Skin epidermis (tissue), 12 donors: ENCODE measurements at regions not wholly inside any gene's neighbourhood (a gene's known extent, or its start where the extent isn't known, plus 50 kb on each side); places are given as distances from the start of the nearest gene placed in this dataset.
"Not testable (repeated sequence)": the region's sequence is repeated elsewhere in the genome, so short reads cannot be mapped to it uniquely, and the experiment has no call there.

Source experiments
- H3K27ac ChIP-seq, 21 experiments: fragments of 200-600 bp; sonication (generic) in 11 of 21; one replicate each; pipeline ENCODE4 v1.5.0; 2020; ENCODE audit warnings: mild to moderate bottlenecking in 3 of 21, inconsistent platforms in 2 of 21, moderate library complexity in 2 of 21
- H3K4me3 ChIP-seq, 7 experiments: fragments of 200-600 bp; sonication (generic) in 2 of 7; one replicate each; pipeline ENCODE4 v1.5.0; 2020; ENCODE audit warnings: inconsistent platforms in 2 of 7, mild to moderate bottlenecking in 2 of 7, moderate library complexity in 1 of 7

DNA sequence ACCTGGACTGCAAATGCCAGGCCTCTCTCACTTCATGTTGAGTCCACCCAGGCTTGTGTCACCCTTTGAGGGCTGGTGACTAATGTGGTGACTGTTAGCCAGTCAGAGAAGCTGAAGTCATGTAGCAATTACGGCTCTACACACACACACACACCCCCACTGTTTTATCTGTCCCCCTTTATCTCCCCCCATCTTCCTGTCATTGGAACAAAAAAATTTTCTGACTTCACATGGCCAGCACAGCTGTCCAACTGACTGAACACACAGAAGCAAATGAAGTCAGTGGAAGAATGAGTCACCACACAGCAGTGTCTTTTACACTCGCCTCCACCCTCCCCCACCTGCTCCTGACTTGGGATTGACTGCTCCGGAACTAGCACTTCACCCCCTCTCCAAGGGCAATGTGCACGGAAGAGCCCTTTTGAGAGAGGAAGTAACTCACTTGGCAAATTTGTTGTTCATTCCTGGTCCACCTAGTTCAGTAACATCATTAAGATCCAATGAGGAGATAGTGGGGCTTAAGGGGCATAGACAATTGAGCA is 198.0 kb downstream of the RNF144B start:
- H3K4me3 ChIP-seq: no peak overlapping the region
- H3K27ac ChIP-seq: no peak overlapping the region

DNA sequence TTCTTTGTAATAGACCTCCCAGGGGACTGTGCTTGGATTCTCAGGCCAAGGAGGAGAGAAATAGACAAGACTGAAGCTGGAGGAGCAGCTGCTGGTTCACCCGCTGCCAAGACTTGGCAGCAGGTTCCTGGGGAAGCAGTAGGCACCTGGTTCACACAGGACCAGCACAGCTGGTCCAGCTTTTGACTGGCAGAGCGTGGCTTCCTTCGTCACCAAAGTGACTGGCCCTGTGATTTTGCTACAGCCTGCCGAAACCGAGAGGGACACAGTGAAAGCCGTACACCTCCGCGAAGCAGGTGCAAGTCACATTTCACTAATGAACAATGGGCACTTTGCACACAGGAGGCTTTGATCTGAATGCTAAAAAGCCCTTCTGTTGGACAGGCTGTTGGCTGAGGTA is 199.0 kb downstream of the RNF144B start:
- Histone ChIP-seq H3K4me3 (no peak overlapping the region), H3K27ac (no peak overlapping the region)

DNA sequence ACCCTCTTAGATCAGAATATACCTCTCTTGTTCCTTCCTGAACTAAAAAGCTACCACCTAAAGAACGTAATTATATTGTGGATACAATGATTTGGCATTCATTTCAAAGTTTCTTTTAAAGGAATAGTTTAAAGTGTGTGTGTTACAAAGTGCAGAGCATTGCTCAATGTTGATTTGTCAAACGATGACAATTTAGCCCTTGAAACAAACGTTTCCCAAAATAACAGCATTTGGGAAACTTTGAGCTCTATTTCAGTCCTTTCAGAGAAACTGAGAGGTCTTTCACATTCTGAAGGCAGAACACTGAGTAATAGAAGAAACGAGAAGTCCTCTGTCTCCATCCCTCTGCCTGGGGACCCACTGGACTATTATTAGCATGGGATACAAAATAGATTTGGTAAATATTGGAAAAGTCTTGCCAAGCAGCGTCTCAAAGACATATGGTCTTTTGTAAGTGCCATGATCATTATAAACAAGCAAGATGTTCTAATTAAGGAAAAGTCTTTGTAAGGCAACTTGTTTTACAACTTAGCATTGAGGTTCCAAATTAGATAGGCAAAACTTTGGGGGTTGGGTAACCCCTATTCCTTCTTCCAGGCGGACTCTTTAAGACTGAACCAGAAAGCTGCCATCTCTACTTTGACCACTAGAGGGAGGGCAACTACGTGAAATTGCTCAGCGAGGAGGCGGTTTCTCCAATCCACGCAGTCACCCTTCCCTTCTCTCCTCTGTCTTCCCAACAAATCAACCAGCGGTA is 208.8 kb downstream of the RNF144B start:
- H3K4me3 ChIP-seq: no peak overlapping the region
- peak overlapping the region in 5 of 21 experiments; percentile 28 to 60 (median 51) for H3K27ac ChIP-seq

DNA sequence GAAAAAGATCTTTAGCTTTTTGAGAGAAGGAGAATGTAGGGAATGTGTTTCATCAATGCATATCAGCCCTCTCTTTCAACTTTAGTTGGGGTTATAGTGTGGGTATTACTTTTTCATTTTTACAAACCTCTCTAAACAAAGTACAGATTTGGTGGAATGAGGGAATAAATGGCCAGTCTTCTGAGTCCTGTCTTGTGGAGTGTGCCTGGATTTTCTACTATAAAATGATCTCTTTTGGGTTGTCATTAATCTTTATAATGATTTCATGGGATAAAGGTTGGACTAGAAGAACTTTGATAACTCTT is 209.3 kb downstream of the RNF144B start:
- Histone ChIP-seq H3K4me3 (no peak overlapping the region), H3K27ac (peak overlapping the region in 2 of 21 experiments; percentile 28 to 60)

DNA sequence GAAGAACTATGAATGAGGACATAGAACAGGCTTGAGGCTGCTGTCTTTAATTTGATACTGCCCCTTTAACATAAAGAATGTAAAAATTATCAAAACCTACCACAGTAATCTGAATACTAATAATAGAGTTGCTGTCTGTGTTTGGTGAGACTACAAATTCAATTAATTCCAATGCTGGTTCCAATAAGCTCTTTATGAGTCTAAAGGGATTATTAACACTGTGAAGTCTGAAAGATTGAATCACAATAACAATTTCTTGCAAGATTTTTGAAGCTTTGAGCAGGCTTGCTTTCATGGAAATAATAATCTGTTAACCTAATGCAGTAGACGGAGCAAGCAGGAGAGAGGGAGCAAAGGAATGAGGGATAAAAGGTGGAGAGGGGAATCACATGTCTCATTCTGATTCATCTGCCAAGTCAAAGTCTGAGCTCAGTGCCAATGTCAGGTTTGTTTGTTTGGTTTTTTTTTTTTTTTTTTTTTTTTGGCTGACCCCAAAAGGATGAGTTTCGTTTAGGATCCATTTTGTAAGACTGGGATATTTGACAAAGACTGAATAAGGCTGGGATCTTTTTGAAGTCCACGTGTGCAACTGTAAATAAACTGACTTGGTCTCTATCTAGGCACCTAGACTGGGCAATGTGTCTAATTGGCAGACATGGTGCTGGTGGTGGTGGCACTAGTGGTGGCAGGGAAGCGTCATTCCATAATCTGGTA is 211.6 kb downstream of the RNF144B start:
- H3K27ac ChIP-seq: no peak overlapping the region
- H3K4me3 ChIP-seq: no peak overlapping the region

DNA sequence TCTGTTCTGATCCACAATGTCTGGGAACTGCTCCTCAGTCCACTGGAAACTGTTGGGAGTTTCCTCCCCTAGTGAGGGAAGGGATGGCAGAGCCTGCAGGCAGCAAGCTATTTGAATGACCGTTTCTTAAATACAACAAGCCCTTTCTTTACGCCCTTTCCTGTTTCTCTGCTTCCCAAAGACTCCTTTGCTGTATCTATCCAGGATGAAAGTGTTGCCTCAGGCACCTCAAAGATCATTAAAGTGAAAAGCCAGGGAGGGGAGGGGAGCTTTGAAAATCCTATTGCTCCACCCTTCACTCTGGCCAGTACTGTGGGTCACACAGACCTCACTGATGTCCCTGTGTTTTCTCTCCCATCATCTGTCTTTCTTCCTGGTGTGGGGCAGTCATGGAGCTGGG is 213.1 kb downstream of the RNF144B start:
- no peak overlapping the region for H3K4me3 ChIP-seq

DNA sequence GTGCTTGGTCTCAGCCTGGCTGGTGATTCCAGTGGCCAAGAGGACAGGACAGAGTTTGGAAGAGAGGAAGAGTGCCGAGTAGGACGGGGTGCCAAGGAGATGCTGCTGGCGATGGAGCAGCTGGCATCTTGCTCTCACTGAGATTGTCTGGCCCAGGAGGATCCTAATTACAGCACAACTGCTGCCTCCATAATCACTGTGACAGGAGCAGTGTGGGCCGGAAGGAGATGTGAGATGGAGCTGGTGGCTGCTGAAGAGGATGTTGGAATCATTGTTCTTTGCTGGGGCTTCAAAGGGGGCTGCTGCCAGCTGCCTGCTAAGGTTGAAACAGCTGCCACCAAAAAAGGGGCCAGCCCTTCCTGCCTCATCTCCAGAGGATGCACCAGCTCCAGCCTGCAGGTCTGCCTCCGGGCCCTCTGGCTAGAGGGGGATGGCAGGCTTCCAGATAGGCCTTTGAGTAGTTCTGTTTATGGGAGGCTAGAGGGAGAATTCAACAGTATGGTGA is 214.4 kb downstream of the RNF144B start:
- H3K4me3 ChIP-seq: no peak overlapping the region
- no peak overlapping the region for H3K27ac ChIP-seq

More for the DNA sequence above, 213.1 kb downstream of the RNF144B start:
- peak overlapping the region in 1 of 21 experiments; percentile 56 for H3K27ac ChIP-seq

DNA sequence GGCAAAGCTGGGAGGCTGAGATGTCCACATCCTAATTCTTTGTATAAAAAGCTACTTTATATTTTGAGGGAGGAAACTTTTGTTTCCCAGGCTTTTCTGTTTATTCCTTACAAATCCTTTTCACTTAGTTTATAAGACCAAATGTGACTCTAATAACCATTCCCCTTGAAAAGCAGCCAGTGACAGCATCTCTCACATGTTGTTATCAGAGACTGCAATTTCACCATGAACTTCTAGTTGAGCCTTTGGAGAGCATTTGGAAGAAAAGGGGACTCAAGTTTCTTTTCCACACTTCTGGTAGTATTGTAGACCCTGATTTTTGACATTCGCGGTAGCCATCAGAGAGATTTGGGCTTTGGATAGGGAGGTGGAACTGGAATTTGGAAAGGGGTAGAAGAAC is 215.8 kb downstream of the RNF144B start:
- H3K27ac ChIP-seq: no peak overlapping the region
- H3K4me3 ChIP-seq: no peak overlapping the region

DNA sequence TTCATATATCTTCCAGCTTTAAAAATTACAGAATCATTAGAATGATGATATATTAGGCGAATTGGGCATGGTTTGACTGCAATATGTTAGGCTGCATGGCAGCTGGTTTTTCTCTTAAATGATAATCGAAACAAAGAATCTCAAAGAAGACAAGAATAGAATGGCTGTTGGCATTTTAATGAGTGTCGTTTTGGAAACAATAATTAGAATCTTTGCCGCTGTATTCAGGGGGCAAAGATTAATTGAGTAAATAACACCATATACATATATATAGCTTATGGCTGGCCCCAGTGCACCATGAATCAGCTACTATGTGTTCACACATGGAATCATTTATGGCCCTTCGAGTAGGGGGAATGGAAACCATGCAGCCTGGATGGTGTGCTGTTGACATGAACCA is 216.2 kb downstream of the RNF144B start:
- Histone ChIP-seq H3K27ac (no peak overlapping the region), H3K4me3 (no peak overlapping the region)

DNA sequence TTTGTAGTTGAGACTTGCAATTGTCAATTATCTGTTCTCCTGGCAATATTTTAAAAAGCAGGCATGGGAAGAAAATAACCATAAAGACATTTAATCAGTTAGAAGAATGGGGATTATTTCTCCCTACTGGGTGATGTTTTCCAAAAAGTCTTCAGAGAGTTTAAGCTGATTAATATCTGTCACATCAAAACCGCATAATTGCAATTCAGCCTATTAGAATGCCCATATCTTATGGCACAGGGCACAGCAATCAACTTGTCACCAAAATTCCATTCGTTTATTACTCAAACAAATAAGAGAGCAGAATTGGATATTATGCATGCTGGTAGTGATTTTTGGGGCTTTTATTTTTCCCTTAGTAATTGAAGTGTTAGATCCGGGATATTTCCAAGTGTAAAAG is 218.7 kb downstream of the RNF144B start:
- H3K4me3 ChIP-seq: no peak overlapping the region
- H3K27ac ChIP-seq: no peak overlapping the region

DNA sequence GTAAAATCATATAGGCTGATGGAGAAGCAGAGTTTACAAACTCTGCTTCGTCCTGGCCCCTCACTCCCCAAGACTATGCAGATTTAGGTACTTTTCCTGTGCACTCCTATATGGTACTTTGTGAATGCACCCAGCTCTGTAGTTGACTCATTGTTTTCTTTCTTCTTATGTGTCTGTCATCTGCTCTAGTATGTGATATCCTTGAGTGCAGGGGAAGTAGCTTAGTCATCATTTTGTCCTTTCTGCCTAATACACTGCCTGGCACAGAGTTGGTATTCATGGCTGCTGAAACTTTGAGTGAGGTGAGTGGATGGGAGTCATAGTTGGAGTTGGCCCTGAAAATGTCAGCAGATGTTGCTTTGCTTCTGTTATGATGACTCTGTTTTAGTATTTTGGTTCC is 222.6 kb downstream of the RNF144B start:
- H3K27ac ChIP-seq: no peak overlapping the region
- no peak overlapping the region for H3K4me3 ChIP-seq

DNA sequence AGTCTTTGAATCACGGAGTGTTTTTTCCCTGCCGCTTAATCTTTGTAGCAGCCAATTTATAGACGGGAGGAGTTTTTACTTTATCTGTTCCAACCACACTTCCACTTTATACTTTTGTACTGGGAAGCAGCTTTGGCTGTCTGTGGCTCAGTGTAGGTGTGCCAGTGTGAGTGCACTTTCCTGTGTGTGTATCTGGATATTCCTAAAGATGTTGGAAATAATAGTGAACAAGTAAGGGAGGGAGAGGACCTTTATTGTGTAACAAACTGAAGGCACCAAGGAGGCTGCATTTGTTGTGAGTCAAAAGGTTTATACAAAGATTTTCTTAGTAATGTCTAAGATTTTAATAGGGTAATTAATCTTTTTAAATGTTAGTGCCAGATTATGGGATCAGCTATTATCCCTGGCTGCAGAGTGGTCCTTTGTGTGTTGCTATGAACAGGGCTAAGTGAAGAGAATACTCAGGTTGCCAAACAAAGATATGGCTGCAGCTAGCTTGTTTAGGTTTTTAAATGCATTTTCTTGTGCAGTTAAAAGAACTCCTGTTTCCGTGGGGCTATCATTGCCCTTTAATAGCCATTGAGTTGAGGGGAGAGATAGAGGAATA is 226.3 kb downstream of the RNF144B start:
- no peak overlapping the region for H3K27ac ChIP-seq
- H3K4me3 ChIP-seq: no peak overlapping the region

DNA sequence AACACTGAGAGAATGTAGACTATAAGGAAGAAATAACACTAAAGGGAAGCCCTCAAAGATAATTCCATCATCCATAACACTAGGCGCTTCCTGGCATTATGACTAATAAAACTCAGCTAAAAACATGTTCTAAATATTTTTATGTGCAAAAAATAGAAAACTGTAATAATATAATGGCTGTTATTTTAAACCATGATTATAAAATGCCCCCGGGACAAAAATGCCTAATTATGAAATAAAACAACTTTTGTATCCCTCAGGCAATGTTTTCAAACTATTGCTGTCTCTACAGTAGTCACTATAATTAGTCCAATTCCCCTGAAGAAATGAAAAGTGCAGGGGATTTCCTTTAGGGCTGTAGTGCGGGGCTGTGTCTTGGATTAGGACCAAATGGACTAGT is 242.4 kb downstream of the RNF144B start:
- Histone ChIP-seq H3K4me3 (no peak overlapping the region), H3K27ac (no peak overlapping the region)

DNA sequence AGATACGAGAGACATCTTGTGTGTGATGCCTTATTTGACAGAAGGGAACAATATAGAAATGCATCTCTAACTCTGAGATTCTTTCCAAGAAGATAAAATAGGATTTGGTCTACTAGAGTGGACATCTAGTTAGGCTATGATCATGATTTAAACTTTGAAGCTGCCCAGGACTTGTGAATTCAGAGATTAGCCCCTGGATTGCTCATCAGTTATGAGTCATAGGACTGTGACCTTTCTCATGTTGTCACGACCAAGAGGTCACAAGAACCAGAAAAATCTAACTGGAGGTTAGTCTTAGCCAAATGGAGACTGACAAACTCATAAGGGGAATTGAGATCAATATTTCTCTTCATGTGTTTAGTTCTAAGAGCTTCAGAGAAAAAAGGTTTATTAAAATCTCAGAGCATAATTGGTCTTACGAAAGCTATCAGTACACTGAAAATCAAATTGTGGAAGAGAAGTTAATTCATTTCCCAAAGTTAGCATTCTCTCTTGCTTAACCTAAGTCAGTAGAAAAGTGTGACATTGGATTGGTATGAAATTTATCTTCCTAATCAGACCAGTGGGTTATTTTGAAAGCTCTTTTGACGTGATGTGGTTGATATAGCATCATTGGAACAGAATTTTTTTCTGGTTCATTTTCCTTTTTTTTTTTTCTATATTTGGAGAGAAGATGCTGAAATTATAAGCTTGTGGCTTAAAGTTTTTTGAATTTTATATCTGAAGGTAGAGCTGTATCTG is 245.7 kb downstream of the RNF144B start:
- H3K27ac ChIP-seq: no peak overlapping the region

DNA sequence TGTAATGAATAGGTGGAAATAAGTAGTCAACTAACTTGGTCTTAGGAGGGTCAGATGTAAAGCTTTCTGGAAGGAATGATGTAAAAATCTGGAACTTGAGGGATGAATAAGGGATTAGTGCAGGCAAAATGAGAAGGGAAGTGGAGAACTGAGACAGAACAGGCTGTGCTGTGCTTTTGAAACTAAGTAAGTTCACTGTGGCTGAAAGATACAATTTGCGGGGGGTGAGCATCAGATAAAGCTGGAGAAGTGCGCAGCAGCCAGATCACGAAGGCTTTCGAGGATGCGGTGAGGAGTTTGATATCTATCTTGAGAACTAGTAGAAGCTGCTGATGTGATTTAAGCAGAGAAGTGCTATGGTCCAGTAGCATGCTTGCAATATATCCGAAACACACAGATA is 247.8 kb downstream of the RNF144B start:
- no peak overlapping the region for H3K4me3 ChIP-seq

More for the DNA sequence above, 245.7 kb downstream of the RNF144B start:
- no peak overlapping the region for H3K4me3 ChIP-seq

DNA sequence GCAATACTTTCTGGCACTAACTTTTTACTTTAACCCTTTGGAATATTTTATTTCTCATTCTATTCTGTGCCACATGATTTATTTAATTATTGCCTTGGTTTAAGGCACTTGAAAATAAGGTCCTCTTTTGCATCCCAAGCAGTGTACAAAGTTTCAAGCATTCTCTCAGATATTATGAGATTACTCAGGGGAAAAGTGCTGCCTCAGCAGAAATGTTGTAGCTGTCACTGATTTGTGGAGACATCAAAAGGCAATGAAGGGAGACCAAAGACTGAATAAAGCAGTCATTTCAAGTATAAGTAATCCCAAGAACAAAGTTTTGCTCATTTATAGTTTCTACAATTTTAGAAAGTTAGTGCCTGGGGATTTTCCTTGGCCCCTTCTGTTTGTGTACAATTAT is 253.0 kb downstream of the RNF144B start:
- Histone ChIP-seq H3K27ac (no peak overlapping the region), H3K4me3 (no peak overlapping the region)

More for the DNA sequence above, 247.8 kb downstream of the RNF144B start:
- H3K27ac ChIP-seq: no peak overlapping the region

DNA sequence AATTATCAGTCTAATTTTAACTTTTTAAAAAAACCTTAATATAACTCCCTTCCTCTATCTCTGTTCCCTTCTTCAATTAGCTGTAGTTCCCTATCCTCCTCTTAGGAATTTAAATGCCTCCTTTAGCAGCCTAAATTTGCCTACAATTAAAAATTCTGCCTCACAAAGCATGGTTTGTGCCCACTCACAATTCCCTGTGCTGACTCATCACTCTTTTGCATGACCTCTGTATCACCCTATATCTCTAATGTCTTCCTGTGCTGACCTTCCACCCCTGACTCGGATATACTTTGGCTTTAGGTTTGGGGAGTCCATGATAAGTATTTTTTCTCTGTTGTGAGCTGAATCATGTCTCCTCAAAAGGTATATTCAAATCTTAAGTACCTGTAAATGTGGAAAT is 253.6 kb downstream of the RNF144B start:
- H3K27ac ChIP-seq: no peak overlapping the region
- no peak overlapping the region for H3K4me3 ChIP-seq

DNA sequence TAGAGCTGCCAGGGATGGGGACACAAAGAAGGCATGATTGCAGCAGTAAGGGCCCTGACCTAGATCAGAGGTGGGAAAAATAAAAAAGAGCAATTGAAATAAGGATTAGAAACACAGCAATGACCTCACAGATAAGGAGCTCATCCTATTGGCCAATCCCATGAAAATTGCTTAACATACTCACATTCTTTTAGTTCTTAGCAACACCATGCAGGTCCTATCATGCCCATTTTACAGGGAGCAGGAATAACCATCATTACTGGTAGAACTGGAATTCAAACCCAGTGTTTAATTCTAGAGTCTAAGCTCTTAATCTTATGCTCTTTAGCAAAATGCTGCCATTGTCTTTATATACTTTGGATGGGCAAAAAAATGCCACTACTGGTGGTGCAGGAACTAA is 267.7 kb downstream of the RNF144B start:
- H3K27ac ChIP-seq: no peak overlapping the region
- no peak overlapping the region for H3K4me3 ChIP-seq

DNA sequence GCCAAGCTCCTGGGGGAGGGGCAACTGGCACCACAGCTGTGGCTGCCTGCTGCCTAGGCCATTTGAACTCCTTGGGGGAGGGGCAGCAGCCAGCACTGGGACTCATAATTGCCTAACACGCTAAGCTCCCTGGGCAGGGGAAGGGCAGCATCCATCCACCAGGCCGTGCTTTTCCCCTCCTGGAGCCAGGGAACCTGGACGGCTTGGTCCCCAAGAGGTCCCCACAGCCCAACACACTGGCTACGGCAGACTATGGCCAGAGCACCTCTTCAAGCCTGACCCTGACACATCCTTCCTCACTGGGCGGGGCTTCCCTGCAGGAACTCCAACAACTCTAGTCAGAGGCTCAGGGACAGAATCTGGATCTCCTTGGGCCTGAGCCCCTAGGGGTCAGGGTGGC is 269.4 kb downstream of the RNF144B start:
- Histone ChIP-seq H3K27ac (no peak overlapping the region), H3K4me3 (no peak overlapping the region)

DNA sequence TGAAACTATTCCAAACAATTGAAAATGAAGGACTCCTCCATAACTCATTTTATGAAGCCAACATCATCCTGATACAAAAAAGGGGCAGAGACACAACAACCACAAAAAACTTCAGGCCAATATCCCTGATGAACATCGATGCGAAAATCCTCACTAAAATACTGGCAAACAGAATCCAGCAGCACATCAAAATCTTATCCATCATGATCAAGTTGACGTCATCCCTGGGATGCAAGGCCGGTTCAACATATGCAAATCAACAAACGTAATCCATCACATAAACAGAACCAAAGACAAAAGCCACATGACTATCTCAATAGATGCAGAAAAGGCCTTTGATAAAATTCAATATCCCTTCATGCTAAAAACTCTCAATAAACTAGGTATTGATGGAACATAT is 272.8 kb downstream of the RNF144B start:
- H3K27ac ChIP-seq, H3K4me3 ChIP-seq: not testable (repeated sequence)
